ENCODE measurements at regions not wholly inside any gene's neighbourhood (a gene's known extent, or its start where the extent isn't known, plus 50 kb on each side); places are given as distances from the start of the nearest gene placed in this dataset.

GRCh38 chr7:9210114-9210513 is 776.7 kb downstream of the NXPH1 start:
- intact Hi-C loops (cut with DNase I, micrococcal nuclease) = no loop called here
- Mint-ChIP-seq H3K9me3 (peaks cover 6% of the 10 kb centered on the region), H3K27ac (no peak overlapping the region), H3K27me3 (no peaks in the 10 kb centered on the region), H3K4me1 (ENCODE audit: low read depth) (no peaks in the 10 kb centered on the region), H3K36me3 (ENCODE audit: low read depth) (no peaks in the 10 kb centered on the region), H3K4me3 (no peak overlapping the region)
- ATAC-seq (ENCODE audit: poor library complexity) (no peak), DNase-seq (no peak)
- no peak for TF ChIP-seq CTCF (IDR thresholded peaks at IDR 0.05)
- H3K27me3 ChIP-seq (ENCODE audit: control insufficient read depth in 1 of 2, insufficient read depth in 2 of 2, low read length in 2 of 2) = no peaks in the 10 kb centered on the region
- ChIA-PET CTCF (no interaction called here), POLR2A (no interaction called here)
- no peak overlapping the region for H3K27ac ChIP-seq (ENCODE audit: low read depth in 1 of 2, low read length in 2 of 2)
- H3K4me1 ChIP-seq (ENCODE audit: insufficient read depth, low read length) = no peaks in the 10 kb centered on the region
- H3K4me3 ChIP-seq (ENCODE audit: low read length) = no peak overlapping the region
- H3K36me3 ChIP-seq (ENCODE audit: insufficient read depth, low read length) = no peaks in the 10 kb centered on the region
- no peaks in the 10 kb centered on the region for H3K9me3 ChIP-seq (ENCODE audit: control insufficient read depth in 1 of 2, insufficient read depth in 1 of 2, low read length in 2 of 2)

GRCh38 chr7:9217204-9217603 is 783.8 kb downstream of the NXPH1 start:
- no peaks in the 10 kb centered on the region for H3K4me1 ChIP-seq (ENCODE audit: insufficient read depth, low read length)
- no peak overlapping the region for H3K4me3 Mint-ChIP-seq
- intact Hi-C loops (cut with DNase I, micrococcal nuclease) = no loop called here
- no peaks in the 10 kb centered on the region for H3K27me3 ChIP-seq (ENCODE audit: control insufficient read depth in 1 of 2, insufficient read depth in 2 of 2, low read length in 2 of 2)
- CTCF ChIA-PET = no interaction called here
- DNase-seq = no peak
- TF ChIP-seq CTCF (IDR thresholded peaks at IDR 0.05) = no peak
- H3K36me3 Mint-ChIP-seq (ENCODE audit: low read depth) = no peaks in the 10 kb centered on the region
- peaks cover 6% of the 10 kb centered on the region for H3K9me3 Mint-ChIP-seq
- H3K27me3 Mint-ChIP-seq = no peaks in the 10 kb centered on the region
- H3K4me3 ChIP-seq (ENCODE audit: low read length) = no peak overlapping the region
- H3K27ac Mint-ChIP-seq = no peak overlapping the region
- no peaks in the 10 kb centered on the region for H3K36me3 ChIP-seq (ENCODE audit: insufficient read depth, low read length)
- no peaks in the 10 kb centered on the region for H3K9me3 ChIP-seq (ENCODE audit: control insufficient read depth in 1 of 2, insufficient read depth in 1 of 2, low read length in 2 of 2)
- no peaks in the 10 kb centered on the region for H3K4me1 Mint-ChIP-seq (ENCODE audit: low read depth)
- no peak for ATAC-seq (ENCODE audit: poor library complexity)
- no peak overlapping the region for H3K27ac ChIP-seq (ENCODE audit: low read depth in 1 of 2, low read length in 2 of 2)
- POLR2A ChIA-PET = no interaction called here

GRCh38 chr7:9226500-9226899 is 793.1 kb downstream of the NXPH1 start:
- no peak overlapping the region for H3K4me3 Mint-ChIP-seq
- Histone ChIP-seq H3K36me3 (ENCODE audit: insufficient read depth, low read length) (no peaks in the 10 kb centered on the region), H3K27me3 (ENCODE audit: control insufficient read depth in 1 of 2, insufficient read depth in 2 of 2, low read length in 2 of 2) (no peaks in the 10 kb centered on the region), H3K27ac (ENCODE audit: low read depth in 1 of 2, low read length in 2 of 2) (no peak overlapping the region), H3K4me1 (ENCODE audit: insufficient read depth, low read length) (no peaks in the 10 kb centered on the region), H3K9me3 (ENCODE audit: control insufficient read depth in 1 of 2, insufficient read depth in 1 of 2, low read length in 2 of 2) (peaks cover 0 to 4% of the 10 kb centered on the region in 2 experiments), H3K4me3 (ENCODE audit: low read length) (no peak overlapping the region)
- ChIA-PET CTCF (no interaction called here), POLR2A (no interaction called here)
- no peaks in the 10 kb centered on the region for H3K36me3 Mint-ChIP-seq (ENCODE audit: low read depth)
- DNase-seq (no peak), ATAC-seq (ENCODE audit: poor library complexity) (no peak)
- intact Hi-C loops (cut with DNase I, micrococcal nuclease) = no loop called here
- no peaks in the 10 kb centered on the region for H3K27me3 Mint-ChIP-seq
- no peak for TF ChIP-seq CTCF (IDR thresholded peaks at IDR 0.05)
- H3K4me1 Mint-ChIP-seq (ENCODE audit: low read depth) = no peaks in the 10 kb centered on the region
- no peak overlapping the region for H3K27ac Mint-ChIP-seq
- peaks cover 6% of the 10 kb centered on the region for H3K9me3 Mint-ChIP-seq
